Calu3 (cell line): ENCODE measurements at regions not wholly inside any gene's neighbourhood (a gene's known extent, or its start where the extent isn't known, plus 50 kb on each side); places are given as distances from the start of the nearest gene placed in this dataset.
"Not testable (repeated sequence)": the region's sequence is repeated elsewhere in the genome, so short reads cannot be mapped to it uniquely, and the experiment has no call there.

ENCODE experiments used
- BruUV-seq: library from RNA; stranded (reverse); fragments of 400-500 nt; replicated peaks from 2 replicates; lab custom pipeline; 2021; lab: Mats Ljungman, UMichigan
- CTCF ChIA-PET: fragments of 300-600 bp; sonication (Branson Sonifier 250); formaldehyde crosslinking; loops from one replicate; lab custom pipeline; 2022; ENCODE audit warnings: antibody characterized with exemption; lab: Charles Lee
- DNase-seq: peaks from one replicate; pipeline ENCODE4 v3.0.0; 2022
- H3K27ac Mint-ChIP-seq: one replicate; pipeline ENCODE4 v1.8.0; 2022; ENCODE audit warnings: mixed read lengths; ENCODE audit not compliant: unreplicated experiment
- H3K27me3 Mint-ChIP-seq: one replicate; pipeline ENCODE4 v1.8.0; 2022; ENCODE audit warnings: mixed read lengths; ENCODE audit not compliant: unreplicated experiment
- H3K36me3 Mint-ChIP-seq: one replicate; pipeline ENCODE4 v1.8.0; 2022; ENCODE audit warnings: mild to moderate bottlenecking, moderate library complexity, mixed read lengths; ENCODE audit not compliant: insufficient read depth, unreplicated experiment
- H3K4me1 Mint-ChIP-seq: one replicate; pipeline ENCODE4 v1.8.0; 2022; ENCODE audit warnings: mild to moderate bottlenecking, low read depth, mixed read lengths; ENCODE audit not compliant: unreplicated experiment
- H3K4me3 Mint-ChIP-seq: one replicate; pipeline ENCODE4 v1.8.0; 2022; ENCODE audit warnings: mild to moderate bottlenecking, low read depth, moderate library complexity, mixed read lengths; ENCODE audit not compliant: unreplicated experiment
- H3K9me3 Mint-ChIP-seq: one replicate; pipeline ENCODE4 v1.8.0; 2022; ENCODE audit warnings: low read depth, mixed read lengths; ENCODE audit not compliant: unreplicated experiment
- CTCF ChIP-seq: fragments of 200-600 bp; IDR thresholded peaks from one replicate; pipeline ENCODE4 v1.8.0; 2022; ENCODE audit warnings: antibody characterized with exemption; ENCODE audit not compliant: unreplicated experiment
- intact Hi-C: fragments of 100-400 bp; cut with micrococcal nuclease; formaldehyde crosslinking; loops from one replicate; pipeline ENCODE4 v1.10.0; 2022; ENCODE audit not compliant: unreplicated experiment

- BruUV-seq = no TSS peak
- H3K27me3 Mint-ChIP-seq = peaks cover 70% of the 10 kb centered on the region
- CTCF ChIA-PET = no interaction called here
- DNase-seq = no peak
- peaks cover 11% of the 10 kb centered on the region for H3K9me3 Mint-ChIP-seq
- H3K4me3 Mint-ChIP-seq = no peak overlapping the region
- TF ChIP-seq CTCF = no peak
- intact Hi-C loops = no loop called here
- H3K27ac Mint-ChIP-seq = no peak overlapping the region
- no peaks in the 10 kb centered on the region for H3K36me3 Mint-ChIP-seq
- no peaks in the 10 kb centered on the region for H3K4me1 Mint-ChIP-seq
Measured at GRCh38 chr2:236644067-236644466, 74.4 kb downstream of the ACKR3 start.

GRCh38 chr2:236644502-236644911 is 74.9 kb downstream of the ACKR3 start:
- CTCF ChIA-PET = no interaction called here
- Mint-ChIP-seq H3K4me1 (no peaks in the 10 kb centered on the region), H3K9me3 (peaks cover 9% of the 10 kb centered on the region), H3K27ac (no peak overlapping the region), H3K4me3 (no peak overlapping the region), H3K27me3 (peaks cover 66% of the 10 kb centered on the region), H3K36me3 (no peaks in the 10 kb centered on the region)
- no TSS peak for BruUV-seq
- TF ChIP-seq CTCF = no peak
- intact Hi-C loops = no loop called here
- no peak for DNase-seq

- H3K9me3 Mint-ChIP-seq, H3K4me3 Mint-ChIP-seq, intact Hi-C loops, H3K27ac Mint-ChIP-seq, H3K36me3 Mint-ChIP-seq, DNase-seq, BruUV-seq, H3K4me1 Mint-ChIP-seq, CTCF ChIA-PET: not testable (repeated sequence)
- H3K27me3 Mint-ChIP-seq = peaks cover 65% of the 10 kb centered on the region
Measured at GRCh38 chr2:236645141-236645540, 75.5 kb downstream of the ACKR3 start.

GRCh38 chr2:236646441-236646840 is 76.8 kb downstream of the ACKR3 start:
- DNase-seq = no peak
- peaks cover 60% of the 10 kb centered on the region for H3K27me3 Mint-ChIP-seq
- peaks cover 9% of the 10 kb centered on the region for H3K9me3 Mint-ChIP-seq
- BruUV-seq = no TSS peak
- no peaks in the 10 kb centered on the region for H3K4me1 Mint-ChIP-seq
- no peak overlapping the region for H3K4me3 Mint-ChIP-seq
- H3K36me3 Mint-ChIP-seq = no peaks in the 10 kb centered on the region
- CTCF ChIA-PET = no interaction called here
- no peak overlapping the region for H3K27ac Mint-ChIP-seq
- intact Hi-C loops = no loop called here
- TF ChIP-seq CTCF = no peak

GRCh38 chr2:236646871-236647270 is 77.2 kb downstream of the ACKR3 start:
- BruUV-seq = no TSS peak
- intact Hi-C loops = no loop called here
- no peak for TF ChIP-seq CTCF
- H3K9me3 Mint-ChIP-seq = peaks cover 7% of the 10 kb centered on the region
- CTCF ChIA-PET = no interaction called here
- no peak for DNase-seq
- no peaks in the 10 kb centered on the region for H3K36me3 Mint-ChIP-seq
- no peak overlapping the region for H3K4me3 Mint-ChIP-seq
- H3K27me3 Mint-ChIP-seq = peaks cover 60% of the 10 kb centered on the region
- H3K27ac Mint-ChIP-seq = no peak overlapping the region
- H3K4me1 Mint-ChIP-seq = no peaks in the 10 kb centered on the region
